B cell (primary cell): ENCODE measurements at regions not wholly inside any gene's neighbourhood (a gene's known extent, or its start where the extent isn't known, plus 50 kb on each side); places are given as distances from the start of the nearest gene placed in this dataset.

ENCODE experiments used
- EZH2 ChIP-seq: IDR thresholded peaks from 2 replicates; pipeline ENCODE4 v1.6.1; 2012; ENCODE audit warnings: borderline replicate concordance, low read depth, mild to moderate bottlenecking, moderate library complexity, low read length; ENCODE audit not compliant: insufficient read depth, poor library complexity, severe bottlenecking
- TF ChIP-seq, protein P1 (sequence below): fragments of 200-600 bp; IDR thresholded peaks from one replicate; pipeline ENCODE4 v1.8.0; 2022; ENCODE audit warnings: antibody characterized with exemption, mild to moderate bottlenecking

DNA sequence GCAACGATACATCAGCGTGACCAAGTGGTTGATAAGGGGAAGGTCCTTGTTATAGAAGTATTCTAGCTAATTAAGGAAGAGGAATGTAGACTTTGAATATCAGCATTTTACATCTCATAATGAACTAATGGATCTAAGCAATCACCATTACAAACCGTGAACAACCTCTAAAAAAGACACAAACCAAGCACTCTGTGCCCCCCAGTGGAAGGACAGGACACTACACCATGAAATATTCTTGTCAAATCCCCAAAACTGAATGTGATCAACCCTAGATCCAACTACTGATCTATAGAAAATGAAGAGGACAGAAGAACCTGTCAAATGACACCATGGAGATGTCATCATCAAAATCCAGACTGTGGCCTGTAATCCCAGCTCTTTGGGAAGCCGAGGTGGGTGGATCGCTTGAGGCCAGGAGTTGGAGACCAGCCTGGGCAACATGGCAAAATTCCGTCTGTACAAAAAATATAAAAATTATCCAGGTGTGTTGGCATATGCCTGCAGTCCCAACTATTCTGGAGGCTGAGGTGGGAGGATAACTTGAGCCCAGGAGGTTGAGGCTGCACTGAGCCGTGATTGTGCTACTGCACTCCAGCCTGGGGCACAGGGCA, 111.3 kb upstream of the CARD11 start:
- no peak for TF ChIP-seq EZH2
- TF ChIP-seq, protein P1, sequence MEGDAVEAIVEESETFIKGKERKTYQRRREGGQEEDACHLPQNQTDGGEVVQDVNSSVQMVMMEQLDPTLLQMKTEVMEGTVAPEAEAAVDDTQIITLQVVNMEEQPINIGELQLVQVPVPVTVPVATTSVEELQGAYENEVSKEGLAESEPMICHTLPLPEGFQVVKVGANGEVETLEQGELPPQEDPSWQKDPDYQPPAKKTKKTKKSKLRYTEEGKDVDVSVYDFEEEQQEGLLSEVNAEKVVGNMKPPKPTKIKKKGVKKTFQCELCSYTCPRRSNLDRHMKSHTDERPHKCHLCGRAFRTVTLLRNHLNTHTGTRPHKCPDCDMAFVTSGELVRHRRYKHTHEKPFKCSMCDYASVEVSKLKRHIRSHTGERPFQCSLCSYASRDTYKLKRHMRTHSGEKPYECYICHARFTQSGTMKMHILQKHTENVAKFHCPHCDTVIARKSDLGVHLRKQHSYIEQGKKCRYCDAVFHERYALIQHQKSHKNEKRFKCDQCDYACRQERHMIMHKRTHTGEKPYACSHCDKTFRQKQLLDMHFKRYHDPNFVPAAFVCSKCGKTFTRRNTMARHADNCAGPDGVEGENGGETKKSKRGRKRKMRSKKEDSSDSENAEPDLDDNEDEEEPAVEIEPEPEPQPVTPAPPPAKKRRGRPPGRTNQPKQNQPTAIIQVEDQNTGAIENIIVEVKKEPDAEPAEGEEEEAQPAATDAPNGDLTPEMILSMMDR, result peak; percentile 88
